Mesothelial cell of epicardium (in vitro differentiated cells): ENCODE measurements at regions not wholly inside any gene's neighbourhood (a gene's known extent, or its start where the extent isn't known, plus 50 kb on each side); places are given as distances from the start of the nearest gene placed in this dataset.
A peak's percentile ranks its signal among the peaks of the same experiment; 100 is the strongest.

ENCODE experiments used
- DNase-seq, 2 experiments: peaks; one replicate each; pipeline ENCODE4 v3.0.0; 2021; ENCODE audit warnings: low spot score in 2 of 2; ENCODE audit not compliant: unreplicated experiment in 2 of 2
- H3K27ac Mint-ChIP-seq: 2 replicates; pipeline ENCODE4 v1.8.0; 2021; ENCODE audit warnings: mixed read lengths
- H3K27me3 Mint-ChIP-seq: 2 replicates; pipeline ENCODE4 v1.8.0; 2021; ENCODE audit warnings: low read depth, mixed read lengths
- H3K36me3 Mint-ChIP-seq: 2 replicates; pipeline ENCODE4 v1.8.0; 2021; ENCODE audit warnings: mixed read lengths
- H3K4me1 Mint-ChIP-seq: 2 replicates; pipeline ENCODE4 v1.8.0; 2021; ENCODE audit warnings: mixed read lengths
- H3K4me3 Mint-ChIP-seq: 2 replicates; pipeline ENCODE4 v1.8.0; 2021; ENCODE audit warnings: mild to moderate bottlenecking, moderate library complexity, mixed read lengths
- H3K9me3 Mint-ChIP-seq: 2 replicates; pipeline ENCODE4 v1.8.0; 2021; ENCODE audit warnings: mixed read lengths
- TF ChIP-seq, protein P1 (sequence below): fragments of 200-600 bp; sonication (generic); IDR thresholded peaks from one replicate; pipeline ENCODE4 v1.5.0; 2021; ENCODE audit warnings: antibody characterized with exemption; ENCODE audit not compliant: unreplicated experiment

GRCh38 chr2:6168485-6168884, 476.3 kb downstream of the SOX11 start:
- TF ChIP-seq, protein P1, sequence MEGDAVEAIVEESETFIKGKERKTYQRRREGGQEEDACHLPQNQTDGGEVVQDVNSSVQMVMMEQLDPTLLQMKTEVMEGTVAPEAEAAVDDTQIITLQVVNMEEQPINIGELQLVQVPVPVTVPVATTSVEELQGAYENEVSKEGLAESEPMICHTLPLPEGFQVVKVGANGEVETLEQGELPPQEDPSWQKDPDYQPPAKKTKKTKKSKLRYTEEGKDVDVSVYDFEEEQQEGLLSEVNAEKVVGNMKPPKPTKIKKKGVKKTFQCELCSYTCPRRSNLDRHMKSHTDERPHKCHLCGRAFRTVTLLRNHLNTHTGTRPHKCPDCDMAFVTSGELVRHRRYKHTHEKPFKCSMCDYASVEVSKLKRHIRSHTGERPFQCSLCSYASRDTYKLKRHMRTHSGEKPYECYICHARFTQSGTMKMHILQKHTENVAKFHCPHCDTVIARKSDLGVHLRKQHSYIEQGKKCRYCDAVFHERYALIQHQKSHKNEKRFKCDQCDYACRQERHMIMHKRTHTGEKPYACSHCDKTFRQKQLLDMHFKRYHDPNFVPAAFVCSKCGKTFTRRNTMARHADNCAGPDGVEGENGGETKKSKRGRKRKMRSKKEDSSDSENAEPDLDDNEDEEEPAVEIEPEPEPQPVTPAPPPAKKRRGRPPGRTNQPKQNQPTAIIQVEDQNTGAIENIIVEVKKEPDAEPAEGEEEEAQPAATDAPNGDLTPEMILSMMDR: no peak
- Mint-ChIP-seq H3K36me3 (peaks cover 1% of the 10 kb centered on the region), H3K4me3 (no peak overlapping the region), H3K27me3 (peaks cover 5% of the 10 kb centered on the region), H3K27ac (no peak overlapping the region), H3K9me3 (peaks cover 10% of the 10 kb centered on the region), H3K4me1 (peaks cover 25% of the 10 kb centered on the region)
- DNase-seq: no peak

DNA sequence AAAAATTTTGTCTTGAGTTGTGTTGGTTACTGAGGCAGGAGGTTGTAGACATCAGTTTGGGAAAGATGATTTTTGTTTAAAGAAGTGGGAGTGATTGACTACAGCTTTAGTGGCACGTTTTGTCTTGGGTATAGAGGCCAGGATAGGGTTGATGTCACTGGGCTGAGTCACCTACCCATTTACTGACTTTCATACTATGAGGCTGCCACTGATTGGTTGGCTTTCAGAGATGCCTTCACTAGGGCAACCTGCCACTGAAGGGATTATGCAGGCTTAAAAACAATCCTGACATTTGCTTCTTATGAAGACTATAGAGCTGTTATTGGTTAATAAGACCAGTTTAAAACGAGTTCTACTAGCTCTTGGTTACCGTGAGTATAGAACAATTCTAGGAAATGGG, 479.1 kb downstream of the SOX11 start:
- Mint-ChIP-seq H3K27ac (no peak overlapping the region), H3K9me3 (peaks cover 21% of the 10 kb centered on the region), H3K4me1 (peaks cover 3% of the 10 kb centered on the region), H3K4me3 (no peak overlapping the region), H3K36me3 (peaks cover 1% of the 10 kb centered on the region), H3K27me3 (peaks cover 5% of the 10 kb centered on the region)
- no peak for DNase-seq
- TF ChIP-seq, protein P1: no peak

GRCh38 chr2:6177811-6178210, 485.6 kb downstream of the SOX11 start:
- H3K9me3 Mint-ChIP-seq: peaks cover 18% of the 10 kb centered on the region
- H3K4me3 Mint-ChIP-seq: no peak overlapping the region
- H3K4me1 Mint-ChIP-seq: peaks cover 24% of the 10 kb centered on the region
- no peaks in the 10 kb centered on the region for H3K27me3 Mint-ChIP-seq
- no peak for DNase-seq
- no peak overlapping the region for H3K27ac Mint-ChIP-seq
- H3K36me3 Mint-ChIP-seq: no peaks in the 10 kb centered on the region
- TF ChIP-seq, protein P1: no peak

DNA sequence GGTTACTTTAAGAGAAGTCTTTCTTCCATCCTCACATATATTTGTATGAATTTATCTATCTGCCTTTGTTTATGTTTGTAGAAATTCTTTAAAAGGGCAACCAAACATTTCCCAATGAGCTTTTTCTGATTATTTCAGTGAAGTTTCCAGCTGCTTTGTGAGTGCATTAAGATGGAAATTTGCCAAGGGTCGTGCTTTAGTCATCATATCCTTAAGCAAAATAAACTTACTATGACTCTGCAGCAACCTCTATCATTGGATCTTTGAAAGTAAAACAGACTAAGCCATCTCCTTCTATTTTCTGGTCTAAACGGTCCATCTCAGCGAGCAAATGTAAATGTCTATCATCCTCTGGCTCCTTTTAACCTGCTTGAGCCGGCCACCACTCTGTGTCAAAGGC, 489.3 kb downstream of the SOX11 start:
- Mint-ChIP-seq H3K36me3 (no peaks in the 10 kb centered on the region), H3K9me3 (no peaks in the 10 kb centered on the region)

DNA sequence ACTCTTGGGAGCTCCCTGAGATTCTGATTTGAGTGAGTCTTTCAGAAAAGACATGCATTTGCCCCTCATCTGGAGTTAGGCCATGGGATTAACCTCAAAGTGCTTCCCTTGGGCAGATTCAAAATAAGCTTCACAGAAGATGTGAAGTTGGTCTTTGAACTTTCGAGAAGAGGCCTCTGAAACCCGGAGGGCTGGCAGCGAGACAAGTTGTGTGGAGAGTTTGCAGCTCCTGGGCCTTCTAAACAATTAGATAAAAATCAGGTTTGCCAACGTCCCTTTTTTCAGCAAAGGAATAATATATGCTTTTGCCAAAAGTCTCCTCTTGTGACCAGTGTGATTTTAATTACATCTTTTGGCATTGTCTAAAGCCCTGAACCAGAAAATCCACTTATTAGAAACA, 489.7 kb downstream of the SOX11 start:
- Mint-ChIP-seq H3K4me3 (no peak overlapping the region), H3K27me3 (no peaks in the 10 kb centered on the region), H3K27ac (peak overlapping the region; percentile 89), H3K9me3 (no peaks in the 10 kb centered on the region), H3K4me1 (peaks cover 56% of the 10 kb centered on the region), H3K36me3 (no peaks in the 10 kb centered on the region)
- no peak for DNase-seq
- TF ChIP-seq, protein P1: no peak

More for the DNA sequence above, 489.3 kb downstream of the SOX11 start:
- Mint-ChIP-seq H3K4me3 (no peak overlapping the region), H3K4me1 (peaks cover 52% of the 10 kb centered on the region), H3K27me3 (no peaks in the 10 kb centered on the region), H3K27ac (peak overlapping the region; percentile 89)
- TF ChIP-seq, protein P1: no peak
- DNase-seq: no peak

GRCh38 chr2:6183226-6183625, 491.0 kb downstream of the SOX11 start:
- H3K9me3 Mint-ChIP-seq: no peaks in the 10 kb centered on the region
- H3K27me3 Mint-ChIP-seq: no peaks in the 10 kb centered on the region
- H3K27ac Mint-ChIP-seq: peak overlapping the region; percentile 62
- no peak overlapping the region for H3K4me3 Mint-ChIP-seq
- no peaks in the 10 kb centered on the region for H3K36me3 Mint-ChIP-seq
- no peak for DNase-seq
- TF ChIP-seq, protein P1: no peak
- H3K4me1 Mint-ChIP-seq: peaks cover 54% of the 10 kb centered on the region
